ENCODE measurements at regions not wholly inside any gene's neighbourhood (a gene's known extent, or its start where the extent isn't known, plus 50 kb on each side); places are given as distances from the start of the nearest gene placed in this dataset.

DNA sequence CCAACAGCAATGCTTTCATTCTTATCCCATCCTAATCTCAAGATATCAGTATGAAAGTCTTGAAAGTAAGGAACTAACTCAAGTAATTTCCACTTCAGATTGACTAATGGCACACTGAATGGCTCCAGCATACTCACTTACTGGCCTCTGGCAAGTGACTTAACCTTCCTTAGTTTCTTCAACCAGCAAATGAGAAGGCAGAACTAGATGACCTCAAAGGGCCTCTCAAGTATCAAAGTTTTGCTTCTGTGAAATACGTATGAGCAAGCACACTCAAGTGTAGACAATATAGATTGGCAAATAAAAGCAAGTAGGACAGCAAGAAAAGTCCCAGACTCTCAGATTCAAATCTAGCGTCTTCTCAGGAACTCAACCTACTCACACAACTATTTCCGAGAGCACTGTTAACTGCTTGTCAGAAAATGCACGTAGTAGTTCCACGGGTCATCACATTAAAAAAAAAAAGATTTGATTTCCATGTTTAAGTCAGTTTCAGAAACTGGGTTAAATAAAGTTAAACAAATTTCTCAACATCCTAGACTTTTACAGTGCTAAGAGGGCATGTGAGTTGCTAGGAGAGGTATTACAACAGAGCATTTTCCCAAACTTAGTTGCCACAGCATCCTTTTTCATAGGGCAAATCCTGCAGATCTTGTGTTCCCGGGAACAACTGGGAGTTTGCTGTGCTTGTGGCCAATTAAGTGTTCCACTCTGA is 276.9 kb upstream of the KLF14 start:
- TF ChIP-seq POLR2AphosphoS5 (IDR thresholded peaks at IDR 0.05; ENCODE audit: low read depth, low read length) (no peak), POLR2A (IDR thresholded peaks at IDR 0.05; ENCODE audit: low read depth, low read length) (peak; percentile 53), TAF1 (IDR thresholded peaks at IDR 0.05; ENCODE audit: low read depth, low read length) (no peak), SPI1 (IDR thresholded peaks at IDR 0.05; ENCODE audit: low read depth, low read length) (no peak), POU2F2 (IDR thresholded peaks at IDR 0.05; ENCODE audit: low read depth, low read length) (no peak), PAX5 (IDR thresholded peaks at IDR 0.05; ENCODE audit: insufficient read depth, low read length, severe bottlenecking) (no peak)
